T-cell (primary cell): ENCODE measurements at regions not wholly inside any gene's neighbourhood (a gene's known extent, or its start where the extent isn't known, plus 50 kb on each side); places are given as distances from the start of the nearest gene placed in this dataset.

Experiments
- ATAC-seq, 4 experiments: fragments of 200-7000 bp in 3 of 4; fragments of 150-1000 bp in 1 of 4; cut with Tn5 transposase; replicated peaks in 1 of 4; 1 replicate in 3 of 4; 2 replicates in 1 of 4; pipeline ENCODE4 v1.10.0; 2021; ENCODE audit warnings: moderate library complexity in 3 of 4, mild to moderate bottlenecking in 2 of 4, moderate number of reproducible peaks in 1 of 4
- CTCF ChIA-PET, 2 donors: fragments of 300-600 bp; sonication (Branson Sonifier 250); formaldehyde crosslinking; loops; one replicate each; lab custom pipeline; 2022; ENCODE audit warnings: antibody characterized with exemption in 2 of 2; lab: Charles Lee
- POLR2A ChIA-PET, 2 donors: fragments of 300-600 bp; sonication (Branson Sonifier 250); formaldehyde crosslinking; loops; one replicate each; lab custom pipeline; 2022; ENCODE audit warnings: antibody characterized with exemption in 2 of 2; lab: Charles Lee
- DNase-seq, 35 experiments: peaks; one replicate each; pipeline versions ENCODE4 v3.0.0 to v3.0.0-alpha.2; 2013 to 2023
- H3K27ac ChIP-seq: one replicate; pipeline ENCODE4 v1.5.1; 2013; ENCODE audit warnings: low read length
- H3K27me3 ChIP-seq, 2 experiments: replicated peaks in 1 of 2; 1 replicate in 1 of 2; 2 replicates in 1 of 2; pipeline versions ENCODE4 v1.6.1 to v1.7.0; 2013; ENCODE audit warnings: low read length in 1 of 2, mixed read lengths in 1 of 2; ENCODE audit not compliant: control insufficient read depth in 2 of 2, insufficient read depth in 2 of 2; ENCODE audit errors: extremely low read depth in 1 of 2
- H3K36me3 ChIP-seq, 2 donors: 1 replicate in 1 of 2; 2 replicates in 1 of 2; pipeline versions ENCODE4 v1.6.1 to v1.7.0; 2013; ENCODE audit warnings: low read length in 1 of 2; ENCODE audit not compliant: control insufficient read depth in 2 of 2, insufficient read depth in 1 of 2; ENCODE audit errors: extremely low read depth in 1 of 2
- H3K4me1 ChIP-seq, 2 experiments: 1 replicate in 1 of 2; 2 replicates in 1 of 2; pipeline versions ENCODE4 v1.6.1 to v1.7.0; 2013; ENCODE audit warnings: low read length in 2 of 2, mixed read lengths in 1 of 2; ENCODE audit not compliant: insufficient read depth in 2 of 2, control insufficient read depth in 1 of 2; ENCODE audit errors: extremely low read depth in 1 of 2
- H3K4me3 ChIP-seq, 2 donors: 1 replicate in 1 of 2; 2 replicates in 1 of 2; pipeline versions ENCODE4 v1.5.1 to v1.7.0; 2013; ENCODE audit warnings: mild to moderate bottlenecking in 2 of 2, low read length in 1 of 2, moderate library complexity in 1 of 2; ENCODE audit not compliant: control insufficient read depth in 1 of 2; ENCODE audit errors: extremely low read depth in 1 of 2
- H3K9me3 ChIP-seq: 2 replicates; pipeline ENCODE4 v1.7.0; 2013
- H3K27ac Mint-ChIP-seq, 2 donors: one replicate each; pipeline ENCODE4 v1.8.0; 2020 to 2021; ENCODE audit warnings: mild to moderate bottlenecking in 2 of 2, mixed read lengths in 2 of 2
- H3K27me3 Mint-ChIP-seq, 2 donors: one replicate each; pipeline ENCODE4 v1.8.0; 2021 to 2022; ENCODE audit warnings: mixed read lengths in 2 of 2
- H3K36me3 Mint-ChIP-seq: one replicate; pipeline ENCODE4 v1.8.0; 2021; ENCODE audit warnings: mixed read lengths
- H3K4me1 Mint-ChIP-seq, 3 donors: one replicate each; pipeline ENCODE4 v1.8.0; 2020 to 2022; ENCODE audit warnings: mixed read lengths in 3 of 3, mild to moderate bottlenecking in 1 of 3
- H3K4me3 Mint-ChIP-seq, 3 donors: one replicate each; pipeline ENCODE4 v1.8.0; 2020 to 2022; ENCODE audit warnings: mild to moderate bottlenecking in 3 of 3, mixed read lengths in 3 of 3, moderate library complexity in 3 of 3
- H3K9me3 Mint-ChIP-seq, 3 donors: one replicate each; pipeline ENCODE4 v1.8.0; 2020 to 2022; ENCODE audit warnings: mixed read lengths in 3 of 3
- WGBS: methylation state at CpG from one replicate; pipeline ENCODE4 v1.1.5; 2013; ENCODE audit warnings: missing lambda C conversion rate; ENCODE audit not compliant: insufficient coverage; 5-methylcytosine and 5-hydroxymethylcytosine counted together

- Mint-ChIP-seq H3K36me3 (no peaks in the 10 kb centered on the region), H3K27ac (peak overlapping the region; percentile 93 to 94), H3K4me1 (peaks cover 36 to 40% (median 39%) of the 10 kb centered on the region in 3 donors), H3K9me3 (no peaks in the 10 kb centered on the region), H3K4me3 (peak overlapping the region; percentile 58 to 83 (median 67)), H3K27me3 (no peaks in the 10 kb centered on the region)
- H3K27me3 ChIP-seq, result no peaks in the 10 kb centered on the region
- H3K27ac ChIP-seq, result peak overlapping the region; percentile 63
- H3K36me3 ChIP-seq, result no peaks in the 10 kb centered on the region
- peaks cover 27 to 28% of the 10 kb centered on the region in 2 experiments for H3K4me1 ChIP-seq
- ChIA-PET CTCF (no interaction called here), POLR2A (interaction anchor here (0.6 to 0.7 kb wide), 3 partner anchors 21 to 71 kb away, joined by 4 to 6 read pairs (median 4); no protein-coding TSS in a partner anchor)
- H3K9me3 ChIP-seq, result peaks cover 3% of the 10 kb centered on the region
- DNase-seq, result peak in 19 of 35 experiments; percentile 5 to 55 (median 14)
- ATAC-seq, result peak; percentile 67 to 84 (median 71)
- peak overlapping the region; percentile 25 to 54 for H3K4me3 ChIP-seq
- WGBS, result 0% methylated on average over 1 of the region's 9 CpGs
Observed at GRCh38 chr14:89681086-89682018, 264.3 kb upstream of the FOXN3 start.

GRCh38 chr14:89680156-89680555 lies 263.1 kb upstream of the FOXN3 start:
- Histone ChIP-seq H3K9me3 (peaks cover 3% of the 10 kb centered on the region), H3K36me3 (no peaks in the 10 kb centered on the region), H3K27ac (no peak overlapping the region), H3K27me3 (no peaks in the 10 kb centered on the region), H3K4me1 (peaks cover 30 to 33% of the 10 kb centered on the region in 2 experiments), H3K4me3 (no peak overlapping the region)
- peak overlapping the region in 1 of 3 donors; percentile 83 for H3K4me3 Mint-ChIP-seq
- H3K36me3 Mint-ChIP-seq, result no peaks in the 10 kb centered on the region
- DNase-seq, result no peak
- no peaks in the 10 kb centered on the region for H3K9me3 Mint-ChIP-seq
- POLR2A ChIA-PET, result interaction anchor here (0.5 to 0.7 kb wide), 4 partner anchors 9 to 67 kb away, joined by 3 to 8 read pairs (median 6); no protein-coding TSS in a partner anchor
- no peak for ATAC-seq
- CTCF ChIA-PET, result interaction anchor here (0.6 to 0.7 kb wide), 3 partner anchors 55 to 85 kb away, joined by 3 to 9 read pairs (median 3); no protein-coding TSS in a partner anchor
- no peaks in the 10 kb centered on the region for H3K27me3 Mint-ChIP-seq
- H3K27ac Mint-ChIP-seq, result peak overlapping the region; percentile 93 to 94
- WGBS, result no CpG with 5 or more reads among the region's 4 CpGs
- H3K4me1 Mint-ChIP-seq, result peaks cover 45 to 49% (median 49%) of the 10 kb centered on the region in 3 donors

GRCh38 chr14:89678768-89679167 lies 261.7 kb upstream of the FOXN3 start:
- no peaks in the 10 kb centered on the region for H3K9me3 ChIP-seq
- CTCF ChIA-PET, result no interaction called here
- no peaks in the 10 kb centered on the region for H3K9me3 Mint-ChIP-seq
- no peaks in the 10 kb centered on the region for H3K27me3 Mint-ChIP-seq
- POLR2A ChIA-PET, result no interaction called here
- H3K4me1 ChIP-seq, result peaks cover 33 to 35% of the 10 kb centered on the region in 2 experiments
- peak overlapping the region in 1 of 2 donors; percentile 76 for H3K27ac Mint-ChIP-seq
- no peaks in the 10 kb centered on the region for H3K36me3 Mint-ChIP-seq
- no peak overlapping the region for H3K4me3 Mint-ChIP-seq
- WGBS, result 100% methylated on average over 2 of the region's 2 CpGs
- H3K4me3 ChIP-seq, result no peak overlapping the region
- peaks cover 47 to 49% (median 49%) of the 10 kb centered on the region in 3 donors for H3K4me1 Mint-ChIP-seq
- no peak for ATAC-seq
- no peak overlapping the region for H3K27ac ChIP-seq
- H3K36me3 ChIP-seq, result no peaks in the 10 kb centered on the region
- H3K27me3 ChIP-seq, result no peaks in the 10 kb centered on the region
- DNase-seq, result no peak

- H3K9me3 ChIP-seq, result no peaks in the 10 kb centered on the region
- peaks cover 12 to 23% of the 10 kb centered on the region in 2 experiments for H3K4me1 ChIP-seq
- Mint-ChIP-seq H3K27ac (peak overlapping the region; percentile 20 to 61), H3K4me1 (peaks cover 36 to 37% (median 37%) of the 10 kb centered on the region in 3 donors), H3K4me3 (no peak overlapping the region), H3K36me3 (no peaks in the 10 kb centered on the region), H3K9me3 (no peaks in the 10 kb centered on the region), H3K27me3 (no peaks in the 10 kb centered on the region)
- no peak for DNase-seq
- 14% methylated on average over 1 of the region's 3 CpGs for WGBS
- no peak overlapping the region for H3K27ac ChIP-seq
- ChIA-PET CTCF (no interaction called here), POLR2A (no interaction called here)
- no peaks in the 10 kb centered on the region for H3K36me3 ChIP-seq
- H3K4me3 ChIP-seq, result no peak overlapping the region
- ATAC-seq, result no peak
- no peaks in the 10 kb centered on the region for H3K27me3 ChIP-seq
Observed at GRCh38 chr14:89675590-89675989, 258.6 kb upstream of the FOXN3 start.

- no peak overlapping the region for H3K4me3 ChIP-seq
- H3K27me3 ChIP-seq, result no peaks in the 10 kb centered on the region
- ATAC-seq (no peak), DNase-seq (no peak)
- no peaks in the 10 kb centered on the region for H3K36me3 ChIP-seq
- Mint-ChIP-seq H3K9me3 (no peaks in the 10 kb centered on the region), H3K27me3 (no peaks in the 10 kb centered on the region), H3K27ac (no peak overlapping the region), H3K4me1 (peaks cover 30 to 31% (median 31%) of the 10 kb centered on the region in 3 donors), H3K4me3 (no peak overlapping the region), H3K36me3 (no peaks in the 10 kb centered on the region)
- no peak overlapping the region for H3K27ac ChIP-seq
- ChIA-PET CTCF (no interaction called here), POLR2A (interaction anchor here in 1 of 2 donors (0.5 to 0.6 kb wide), 2 partner anchors 18 to 58 kb away, joined by 4 to 5 read pairs; no protein-coding TSS in a partner anchor)
- peaks cover 11 to 17% of the 10 kb centered on the region in 2 experiments for H3K4me1 ChIP-seq
- no peaks in the 10 kb centered on the region for H3K9me3 ChIP-seq
- WGBS, result no CpG with 5 or more reads among the region's 1 CpG
Observed at GRCh38 chr14:89674936-89675335, 257.9 kb upstream of the FOXN3 start.

- no peaks in the 10 kb centered on the region for H3K27me3 ChIP-seq
- ChIA-PET POLR2A (no interaction called here), CTCF (no interaction called here)
- DNase-seq (no peak), ATAC-seq (no peak)
- Mint-ChIP-seq H3K36me3 (no peaks in the 10 kb centered on the region), H3K4me1 (peaks cover 30 to 33% (median 32%) of the 10 kb centered on the region in 3 donors), H3K4me3 (no peak overlapping the region), H3K27ac (peak overlapping the region in 1 of 2 donors; percentile 66), H3K9me3 (no peaks in the 10 kb centered on the region), H3K27me3 (no peaks in the 10 kb centered on the region)
- H3K27ac ChIP-seq, result no peak overlapping the region
- H3K36me3 ChIP-seq, result no peaks in the 10 kb centered on the region
- WGBS, result no CpG with 5 or more reads among the region's 1 CpG
- H3K4me3 ChIP-seq, result no peak overlapping the region
- H3K9me3 ChIP-seq, result no peaks in the 10 kb centered on the region
- peaks cover 13 to 18% of the 10 kb centered on the region in 2 experiments for H3K4me1 ChIP-seq
Observed at GRCh38 chr14:89674240-89674639, 257.2 kb upstream of the FOXN3 start.
